ENCODE measurements at regions not wholly inside any gene's neighbourhood (a gene's known extent, or its start where the extent isn't known, plus 50 kb on each side); places are given as distances from the start of the nearest gene placed in this dataset.
"Not testable (repeated sequence)": the region's sequence is repeated elsewhere in the genome, so short reads cannot be mapped to it uniquely, and the experiment has no call there.

DNA sequence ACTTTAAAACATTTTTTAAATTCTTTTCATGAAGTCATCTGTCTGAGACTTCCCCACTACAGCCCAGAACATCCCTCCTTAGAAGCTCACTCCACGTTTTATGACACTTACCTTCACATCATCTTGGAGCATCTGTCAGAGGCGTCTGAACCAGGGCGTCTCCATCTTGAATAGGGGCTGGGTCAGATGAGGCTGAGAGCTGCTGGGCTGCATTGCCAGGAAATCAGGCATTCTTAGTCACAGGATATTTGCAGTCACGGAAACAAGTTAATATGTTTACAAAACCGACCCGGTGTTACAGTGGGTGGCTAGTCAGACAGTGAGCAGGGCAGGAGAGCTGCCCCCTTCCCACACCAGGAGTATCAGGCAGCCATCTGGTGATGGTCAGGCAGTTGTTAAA is 456.5 kb downstream of the FBXO15 start:
- in situ Hi-C loops (cut with HindIII; ENCODE audit: low sequenced_read_pairs) = no loop called here

DNA sequence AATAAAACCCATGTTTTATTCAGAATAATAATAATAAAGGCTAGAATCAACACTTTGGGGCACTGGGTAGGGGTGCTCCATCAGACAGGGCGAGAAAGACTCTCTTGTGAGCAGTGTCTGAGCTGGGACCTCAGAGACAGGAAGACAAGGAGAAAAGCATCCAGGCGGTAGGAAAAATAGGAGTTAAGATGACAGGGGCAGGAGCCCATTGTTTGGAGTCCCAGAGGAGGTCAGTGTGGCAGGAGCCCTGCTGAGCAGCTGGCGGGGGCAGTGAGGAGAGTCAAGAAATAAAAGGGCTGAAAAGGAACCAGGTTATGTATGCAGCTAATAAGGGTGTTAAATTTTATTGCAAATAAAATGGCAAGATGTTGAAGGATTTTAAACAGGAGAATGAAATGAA is 457.4 kb downstream of the FBXO15 start:
- in situ Hi-C loops (cut with HindIII; ENCODE audit: low sequenced_read_pairs) = no loop called here

DNA sequence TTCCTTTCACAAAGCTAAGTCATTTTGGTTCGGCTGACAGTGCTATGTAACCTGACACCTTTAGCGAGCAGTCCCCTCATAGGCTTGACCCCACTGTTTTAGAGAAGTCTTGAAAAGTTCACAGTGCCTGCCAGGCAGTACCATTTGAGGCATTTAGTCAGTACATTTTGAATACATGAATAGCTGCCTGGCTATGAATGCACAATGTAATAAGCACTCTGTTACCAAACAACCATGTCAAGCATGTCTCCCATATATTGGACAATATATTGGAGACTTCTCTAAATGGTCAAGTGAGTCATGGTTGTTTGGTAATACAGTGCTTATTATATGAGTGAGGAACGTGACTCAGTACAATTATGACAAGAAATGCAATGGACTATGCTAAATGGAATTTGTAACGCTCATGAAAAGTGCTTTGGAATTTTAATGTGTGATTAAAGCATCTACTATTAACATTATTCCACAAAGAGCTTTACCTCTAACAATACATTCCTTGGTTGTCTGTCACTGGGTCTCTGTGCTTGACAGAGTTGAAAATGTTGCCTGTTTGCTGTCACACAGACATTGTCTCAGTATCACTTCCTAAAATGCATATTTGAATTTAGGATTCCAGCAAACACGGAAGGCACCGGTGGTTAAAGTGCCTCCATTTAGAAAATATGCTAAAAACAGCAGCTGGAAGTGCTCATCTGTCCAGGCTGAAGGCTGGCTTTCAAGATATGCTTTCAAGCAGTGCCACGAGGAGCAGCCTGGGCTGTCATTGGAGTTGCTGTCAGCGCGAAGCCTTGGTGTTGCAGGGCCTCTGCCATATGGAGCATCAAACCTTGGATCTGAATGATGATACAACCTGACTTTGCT is 458.6 kb downstream of the FBXO15 start:
- in situ Hi-C loops (cut with HindIII; ENCODE audit: low sequenced_read_pairs) = no loop called here

DNA sequence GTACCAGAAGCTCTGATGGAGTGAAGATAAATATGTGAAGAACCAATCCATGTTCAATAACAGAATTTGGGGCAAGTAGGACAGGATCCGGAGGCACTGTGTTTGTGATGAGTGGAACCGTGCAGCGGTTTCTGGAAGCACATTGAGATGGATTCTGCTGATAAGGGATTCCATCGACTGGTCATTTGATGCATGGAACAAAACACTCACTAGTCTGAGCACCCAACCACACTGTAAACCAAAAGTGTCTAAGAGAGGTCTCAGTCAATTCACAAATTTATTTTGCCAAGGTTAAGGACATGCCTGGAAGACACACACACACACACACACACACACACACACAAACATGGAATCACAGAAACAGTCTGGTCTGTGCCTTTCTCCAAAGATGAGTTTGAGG is 459.5 kb downstream of the FBXO15 start:
- in situ Hi-C loops (cut with HindIII; ENCODE audit: low sequenced_read_pairs) = no loop called here

- in situ Hi-C loops (cut with HindIII; ENCODE audit: low sequenced_read_pairs) = no loop called here
Measured at GRCh38 chr18:73684647-73685046, 463.0 kb downstream of the FBXO15 start.

DNA sequence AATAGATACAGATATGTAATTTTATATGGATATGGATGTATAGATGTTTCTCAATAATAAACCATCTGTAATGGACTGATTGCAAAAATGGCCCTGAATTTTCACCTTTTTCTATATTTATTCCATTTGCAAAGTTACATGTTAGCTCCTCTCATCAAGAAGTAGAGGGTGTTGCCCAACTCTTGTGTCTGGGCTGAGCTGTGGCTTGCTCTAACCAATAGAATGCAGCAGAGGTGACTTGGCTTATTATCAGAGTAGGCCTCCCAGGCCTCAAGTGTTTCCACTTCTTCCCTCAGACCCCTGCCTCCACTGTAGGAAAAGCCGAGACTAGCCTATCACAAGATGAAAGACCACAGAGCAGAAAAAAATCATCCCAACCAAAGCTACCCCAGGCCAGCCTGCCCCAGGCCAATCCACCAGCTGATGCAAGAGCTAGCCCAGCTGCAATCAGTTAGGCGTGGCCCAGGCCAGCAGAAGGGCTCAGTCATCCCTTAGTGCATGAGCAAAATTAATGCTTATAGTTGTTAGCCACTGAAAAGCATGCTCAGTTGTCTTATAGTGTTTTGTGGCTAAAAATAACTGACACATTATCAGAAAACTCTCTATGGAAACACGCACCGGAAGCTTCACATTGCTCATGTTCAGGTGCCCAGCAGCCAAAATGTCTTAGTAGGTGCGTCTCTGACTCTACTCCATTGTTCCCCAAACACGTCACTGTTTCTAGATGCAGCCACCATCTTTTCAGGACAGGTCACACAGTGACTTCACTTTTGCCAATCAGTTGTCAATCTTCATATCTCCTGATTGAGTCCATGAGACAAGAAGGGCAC is 464.0 kb downstream of the FBXO15 start:
- in situ Hi-C loops (cut with HindIII; ENCODE audit: low sequenced_read_pairs) = no loop called here

- in situ Hi-C loops (cut with HindIII; ENCODE audit: low sequenced_read_pairs) = no loop called here
Measured at GRCh38 chr18:73681912-73682311, 465.7 kb downstream of the FBXO15 start.

DNA sequence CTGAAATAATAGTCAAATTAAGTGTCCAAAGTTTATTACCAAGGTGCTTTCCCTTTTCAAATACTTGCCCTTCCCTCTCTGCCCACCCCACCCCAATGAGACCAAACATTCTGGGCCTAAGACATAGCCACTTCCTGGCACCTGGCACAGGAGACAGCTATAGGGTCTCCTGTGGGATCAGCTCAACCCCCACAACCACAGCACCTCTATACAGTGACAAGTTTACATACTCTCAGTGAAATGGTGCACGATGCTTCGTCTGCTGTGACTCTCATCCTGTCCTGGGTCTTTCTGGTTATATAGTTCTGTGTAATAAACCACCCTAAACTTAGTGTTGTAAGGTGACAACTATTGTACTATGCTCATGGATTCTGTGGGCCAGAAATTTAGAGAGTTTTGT is 466.2 kb downstream of the FBXO15 start:
- in situ Hi-C loops (cut with HindIII; ENCODE audit: low sequenced_read_pairs) = no loop called here

GRCh38 chr18:73679941-73680712 is 467.5 kb downstream of the FBXO15 start:
- in situ Hi-C loops (cut with HindIII; ENCODE audit: low sequenced_read_pairs) = no loop called here

- in situ Hi-C loops (cut with HindIII; ENCODE audit: low sequenced_read_pairs) = no loop called here
Measured at GRCh38 chr18:73677450-73677849, 470.2 kb downstream of the FBXO15 start.

DNA sequence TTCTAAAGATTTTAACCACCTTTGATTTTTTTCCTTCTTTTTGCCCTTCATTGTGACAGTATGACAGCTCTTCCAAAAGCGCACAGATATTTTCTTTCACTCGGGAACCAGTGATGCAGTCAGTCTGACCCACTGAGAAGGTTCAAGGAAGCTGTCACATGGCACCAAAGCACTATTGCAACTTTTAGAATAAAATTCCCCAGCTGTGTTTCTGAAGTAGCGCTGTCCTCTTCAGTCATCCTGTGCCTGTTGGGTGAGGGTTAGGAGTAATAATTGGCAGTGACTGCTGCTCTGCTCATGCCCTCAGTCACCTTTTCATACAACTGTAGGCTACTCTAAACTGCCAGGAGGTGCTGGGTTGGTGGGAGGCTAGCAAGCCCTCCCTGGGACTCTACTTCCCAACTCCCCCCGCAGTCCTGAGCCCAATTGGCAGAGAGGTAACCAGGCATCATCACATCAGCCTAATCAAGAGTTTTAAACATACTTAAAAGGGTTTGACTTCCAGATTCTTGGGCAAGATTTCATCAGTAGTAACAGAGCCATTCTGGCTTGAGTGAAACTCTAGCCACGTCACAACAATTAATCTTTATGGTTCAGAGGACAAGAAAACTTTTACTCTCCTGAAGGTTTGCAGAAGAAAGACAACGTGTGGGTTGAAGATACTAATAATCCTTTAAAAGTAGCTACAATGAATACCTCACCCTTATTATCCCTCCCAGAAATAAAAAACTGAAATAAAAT is 473.3 kb downstream of the FBXO15 start:
- in situ Hi-C loops (cut with HindIII; ENCODE audit: low sequenced_read_pairs) = no loop called here

GRCh38 chr18:73671480-73671879 is 476.2 kb downstream of the FBXO15 start:
- in situ Hi-C loops (cut with HindIII; ENCODE audit: low sequenced_read_pairs) = not testable (repeated sequence)

DNA sequence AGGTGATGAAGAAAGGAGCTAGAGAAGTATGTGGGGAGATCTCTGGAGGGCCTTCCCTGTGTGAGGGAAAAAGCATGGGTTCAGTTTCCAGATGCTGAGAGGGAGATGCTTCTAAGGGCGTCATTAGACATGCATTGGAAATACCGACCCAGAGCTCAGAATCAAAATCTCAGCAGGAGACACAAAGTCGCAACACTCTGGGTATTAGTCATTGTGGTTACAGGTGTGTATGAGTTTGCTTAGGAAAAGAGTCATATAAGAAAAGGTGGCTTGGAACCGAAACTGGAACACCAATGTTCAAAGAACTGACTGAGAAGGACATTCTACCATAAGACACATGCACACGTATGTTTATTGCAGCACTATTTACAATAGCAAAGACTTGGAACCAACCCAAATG is 477.1 kb downstream of the FBXO15 start:
- in situ Hi-C loops (cut with HindIII; ENCODE audit: low sequenced_read_pairs) = no loop called here

GRCh38 chr18:73670039-73670438 is 477.6 kb downstream of the FBXO15 start:
- in situ Hi-C loops (cut with HindIII; ENCODE audit: low sequenced_read_pairs) = no loop called here

- in situ Hi-C loops (cut with HindIII; ENCODE audit: low sequenced_read_pairs) = loop anchor here (5.0 kb wide), 1 partner anchor 88 kb away; no protein-coding TSS in a partner anchor
Measured at GRCh38 chr18:73669297-73669696, 478.3 kb downstream of the FBXO15 start.

DNA sequence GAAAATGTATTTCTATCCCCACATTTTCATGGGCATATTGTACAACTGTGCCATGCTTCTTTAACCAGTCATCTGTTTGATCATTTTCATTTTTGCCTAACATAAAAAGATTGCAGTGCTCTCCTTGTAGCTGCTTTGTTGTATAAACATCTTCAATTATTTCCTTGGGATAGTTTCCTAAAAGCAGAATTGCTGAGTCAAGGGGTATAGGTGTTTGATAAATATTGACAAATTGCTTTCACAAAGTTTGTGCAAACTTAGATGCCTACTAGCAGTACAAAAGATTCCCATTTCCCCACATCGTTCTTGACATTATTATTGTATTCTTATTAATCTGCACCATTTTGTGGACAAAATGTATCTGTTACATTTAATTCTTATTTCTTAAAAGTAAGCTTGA is 479.6 kb downstream of the FBXO15 start:
- in situ Hi-C loops (cut with HindIII; ENCODE audit: low sequenced_read_pairs) = loop anchor here (5.0 kb wide), 1 partner anchor 89 kb away; no protein-coding TSS in a partner anchor

GRCh38 chr18:73666772-73667171 is 480.9 kb downstream of the FBXO15 start:
- in situ Hi-C loops (cut with HindIII; ENCODE audit: low sequenced_read_pairs) = loop anchor here (5.0 kb wide), 1 partner anchor 91 kb away; no protein-coding TSS in a partner anchor

GRCh38 chr18:73664896-73665295 is 482.7 kb downstream of the FBXO15 start:
- in situ Hi-C loops (cut with HindIII; ENCODE audit: low sequenced_read_pairs) = loop anchor here (5.0 kb wide), 1 partner anchor 92 kb away; no protein-coding TSS in a partner anchor

- in situ Hi-C loops (cut with HindIII; ENCODE audit: low sequenced_read_pairs) = no loop called here
Measured at GRCh38 chr18:73663581-73663980, 484.1 kb downstream of the FBXO15 start.

GRCh38 chr18:73662421-73662820 is 485.2 kb downstream of the FBXO15 start:
- in situ Hi-C loops (cut with HindIII; ENCODE audit: low sequenced_read_pairs) = no loop called here
